Ramos (cell line): ENCODE measurements at regions not wholly inside any gene's neighbourhood (a gene's known extent, or its start where the extent isn't known, plus 50 kb on each side); places are given as distances from the start of the nearest gene placed in this dataset.

Experiments used
- in situ Hi-C: fragments of 300-500 bp; cut with MboI; formaldehyde crosslinking; loops from one replicate; pipeline ENCODE4 v1.14.3; 2022; ENCODE audit warnings: low sequenced_read_pairs; ENCODE audit not compliant: unreplicated experiment

DNA sequence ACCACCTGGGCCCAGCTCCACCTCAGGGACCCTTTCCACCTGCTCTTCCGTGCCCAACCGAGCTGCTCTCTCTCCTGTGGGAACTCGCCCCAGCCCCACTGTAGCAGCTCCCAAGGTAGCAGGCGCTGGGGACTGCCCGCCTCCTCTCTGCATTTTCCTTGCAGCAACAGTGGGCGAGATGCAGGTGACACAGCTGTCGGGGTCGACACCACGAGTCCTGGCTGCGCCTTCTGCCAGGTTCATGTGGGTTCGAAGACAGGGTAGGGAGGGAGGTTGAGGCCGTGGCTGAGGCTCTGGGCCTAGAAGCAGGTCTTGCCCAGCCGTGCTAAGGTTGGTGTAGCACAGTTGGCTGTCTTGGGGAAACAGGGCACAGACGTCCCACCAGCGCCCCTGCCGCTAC is 245.2 kb upstream of the FSTL5 start:
- in situ Hi-C loops: no loop called here

DNA sequence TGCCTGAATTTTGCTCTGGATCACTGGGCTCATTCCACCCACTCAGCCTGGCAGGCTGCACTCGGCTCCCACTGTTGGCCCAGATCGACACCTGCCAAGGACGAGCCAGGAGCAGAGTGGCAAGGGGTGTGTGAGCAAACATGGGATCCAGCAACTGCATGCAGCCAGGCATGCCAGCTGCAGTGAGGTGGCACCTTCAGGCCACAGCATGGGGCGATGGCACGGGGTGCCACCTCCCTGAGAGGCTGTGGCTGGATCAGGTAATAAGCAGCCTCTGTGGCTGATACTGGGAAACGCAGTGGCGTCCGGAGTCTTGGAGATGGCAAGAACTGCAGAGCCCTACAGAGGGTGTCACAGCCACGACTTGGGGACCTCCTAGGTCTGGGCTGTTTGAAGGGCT is 244.5 kb upstream of the FSTL5 start:
- in situ Hi-C loops: no loop called here

DNA sequence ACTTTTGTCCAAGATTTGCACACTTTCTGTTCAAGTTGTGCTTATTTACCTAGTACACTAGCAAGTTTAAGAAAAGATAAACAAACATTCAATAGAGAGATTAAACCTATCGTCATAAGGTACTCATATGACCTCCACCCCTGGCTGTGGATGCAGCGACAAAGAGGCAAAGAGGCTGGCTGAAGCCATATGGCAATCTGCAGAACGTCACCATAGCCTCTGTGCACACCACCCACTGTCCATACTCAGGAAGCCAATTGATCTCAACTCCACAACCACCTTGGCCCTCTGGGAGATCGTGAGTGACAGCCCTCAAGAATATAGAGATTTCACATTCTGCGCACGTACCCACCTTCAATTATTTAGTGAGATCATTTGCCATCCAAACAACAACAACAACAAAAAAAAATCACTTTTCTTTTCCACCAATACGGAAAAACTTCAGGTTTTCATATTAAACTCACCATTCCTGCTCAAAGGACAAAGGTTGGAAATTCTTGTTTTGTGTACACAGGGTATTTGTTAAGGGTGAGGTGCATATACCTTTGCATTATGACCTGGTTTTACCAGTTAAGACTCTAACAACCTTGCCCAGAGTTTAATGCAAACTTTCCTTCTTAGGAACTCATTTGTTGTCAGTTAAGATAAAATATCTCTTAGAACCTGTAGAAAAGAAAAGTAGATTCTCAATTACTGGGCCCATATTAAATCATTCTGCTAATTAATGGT is 243.0 kb upstream of the FSTL5 start:
- in situ Hi-C loops: no loop called here

DNA sequence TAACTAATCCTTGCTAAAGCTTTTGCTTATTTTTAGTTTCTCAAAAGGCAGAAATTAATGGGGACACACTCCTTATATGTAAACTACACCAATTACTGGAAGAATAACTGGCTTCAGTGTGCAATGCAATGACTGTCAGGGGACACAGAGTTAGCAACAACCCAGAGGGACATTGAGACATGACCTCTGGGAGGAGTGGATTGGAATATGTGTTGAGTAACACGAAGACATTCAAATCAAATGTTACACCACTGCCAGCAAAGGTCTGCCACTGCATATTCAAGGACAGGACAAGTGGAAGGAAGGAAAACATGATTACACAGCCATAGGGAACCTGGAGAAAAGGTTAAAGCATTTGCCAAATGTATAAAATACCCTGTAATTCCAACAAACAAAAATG is 240.1 kb upstream of the FSTL5 start:
- in situ Hi-C loops: no loop called here

DNA sequence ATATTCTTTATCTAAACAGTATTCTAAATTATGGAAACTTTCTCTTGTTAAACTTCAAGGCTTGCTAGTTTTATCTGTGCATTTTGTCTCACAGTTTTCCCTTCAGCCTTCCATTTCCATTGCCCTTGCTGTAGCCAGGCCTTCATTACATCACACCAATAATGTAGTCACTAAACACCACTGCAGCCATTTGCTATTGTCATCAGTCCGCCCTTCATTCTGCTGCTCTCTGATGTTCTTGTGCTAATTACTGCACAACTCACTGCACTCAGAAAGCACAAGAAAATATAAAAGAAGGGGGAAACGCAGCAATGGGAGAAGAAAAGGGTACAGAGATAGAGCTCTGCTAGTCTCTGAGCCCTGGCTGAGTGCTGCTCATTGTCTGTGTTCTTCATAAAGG is 239.6 kb upstream of the FSTL5 start:
- in situ Hi-C loops: no loop called here

DNA sequence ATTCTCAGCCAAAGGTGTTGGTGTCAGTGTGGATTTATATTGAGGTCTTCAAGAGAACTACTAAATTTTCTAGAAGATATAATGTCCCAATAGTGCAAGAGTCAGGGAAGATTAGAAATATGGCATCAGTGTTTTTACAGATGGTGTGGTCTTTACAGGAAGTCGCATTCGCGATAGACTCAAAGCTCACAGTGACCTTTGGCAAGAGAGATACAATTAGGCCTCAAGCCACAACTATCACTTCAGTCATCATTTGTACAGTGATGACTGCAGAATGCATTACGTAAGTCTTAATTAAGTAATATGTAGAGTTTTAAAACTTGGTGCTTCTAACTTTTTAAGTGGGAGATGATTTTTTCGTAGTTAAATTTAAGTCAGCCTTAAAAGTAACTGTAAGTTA is 237.2 kb upstream of the FSTL5 start:
- in situ Hi-C loops: no loop called here

DNA sequence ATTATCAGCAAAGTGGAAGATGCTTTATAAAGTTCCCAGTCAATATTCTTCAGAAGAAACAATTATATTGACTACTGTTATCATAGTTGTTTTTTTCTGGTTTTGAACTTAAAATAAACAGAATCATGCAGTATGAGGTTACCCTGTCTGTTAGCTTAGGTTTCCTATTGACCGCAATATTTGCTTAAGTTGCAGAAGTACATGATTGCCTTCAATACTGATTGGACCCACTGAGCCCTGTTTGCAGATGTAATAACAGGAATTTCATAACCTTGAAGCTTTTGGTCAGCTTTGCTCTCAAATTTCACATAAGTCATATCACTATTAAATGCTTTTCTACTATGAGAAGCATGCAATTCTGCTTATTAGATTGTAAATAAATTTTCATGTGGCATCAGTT is 229.1 kb upstream of the FSTL5 start:
- in situ Hi-C loops: no loop called here

DNA sequence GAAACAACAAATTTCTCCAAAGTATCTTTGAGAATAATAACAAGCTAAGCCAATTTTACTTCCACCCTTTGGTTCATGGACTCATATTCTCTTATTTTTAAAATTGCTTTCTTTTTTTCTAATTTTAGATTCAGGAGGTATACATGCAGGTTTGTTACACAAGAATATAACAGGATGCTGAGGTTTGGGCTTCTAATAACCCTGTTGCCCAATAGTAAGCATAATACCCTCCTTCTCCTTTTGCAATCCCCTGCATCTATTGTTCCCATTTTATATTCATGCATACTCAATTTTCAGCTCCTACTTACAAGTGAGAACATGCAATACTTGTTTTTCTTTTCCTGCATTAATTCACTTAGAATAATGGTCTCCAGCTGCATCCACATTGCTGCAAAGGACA is 202.3 kb upstream of the FSTL5 start:
- in situ Hi-C loops: no loop called here

DNA sequence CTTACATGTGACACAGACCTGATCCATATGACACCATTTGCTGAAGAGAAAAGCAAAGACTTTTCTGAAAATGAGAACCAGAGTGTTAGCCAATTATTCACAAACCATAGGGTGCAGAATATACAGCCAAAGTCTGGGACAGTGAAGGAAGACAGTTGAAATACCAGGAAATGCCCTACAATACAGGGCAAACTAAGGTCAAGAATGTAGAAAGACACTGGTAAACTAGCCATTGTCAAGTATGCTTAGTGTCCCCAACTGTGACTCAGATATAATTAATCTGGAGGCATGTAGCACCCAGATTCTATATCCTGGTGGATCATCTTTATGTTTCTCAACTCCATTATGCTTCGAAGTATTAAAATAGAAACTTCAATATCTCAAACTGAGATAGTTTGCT is 200.9 kb upstream of the FSTL5 start:
- in situ Hi-C loops: no loop called here

DNA sequence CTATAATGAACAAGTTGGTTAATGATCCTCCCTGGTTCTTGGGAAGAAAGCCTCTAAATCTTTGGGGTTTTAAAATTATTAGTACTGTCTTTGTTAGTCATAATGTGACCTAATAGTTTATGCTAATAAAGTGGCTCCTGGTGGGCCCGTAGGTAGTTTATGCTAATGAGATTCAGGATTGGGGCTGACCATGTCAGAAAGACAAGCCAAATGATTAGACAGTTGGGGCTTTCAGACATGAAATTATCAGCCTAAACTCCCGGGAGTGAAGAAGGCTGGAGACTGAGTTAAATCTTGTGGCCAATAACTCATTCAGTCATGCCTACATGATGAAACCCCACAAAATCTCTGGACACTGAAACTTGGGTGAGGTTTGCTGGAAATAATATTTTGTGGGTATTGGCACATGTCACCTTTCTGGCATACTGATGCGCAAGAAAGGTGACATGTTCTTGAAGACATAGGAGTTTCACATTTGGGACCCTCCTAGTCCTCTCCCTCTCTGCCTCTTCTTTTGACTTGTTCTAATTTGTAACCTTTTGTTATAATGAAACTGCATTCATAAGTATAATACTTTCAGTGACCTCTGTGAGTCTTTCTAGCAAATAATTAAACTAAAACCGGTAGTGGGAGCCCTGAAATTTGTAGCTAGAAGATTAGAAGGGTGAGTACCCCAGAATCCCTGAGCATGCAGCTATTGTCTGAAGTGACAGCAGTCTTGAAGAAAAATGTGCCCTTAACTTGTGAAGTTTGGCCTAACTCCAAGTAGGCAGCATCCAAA is 196.8 kb upstream of the FSTL5 start:
- in situ Hi-C loops: no loop called here

DNA sequence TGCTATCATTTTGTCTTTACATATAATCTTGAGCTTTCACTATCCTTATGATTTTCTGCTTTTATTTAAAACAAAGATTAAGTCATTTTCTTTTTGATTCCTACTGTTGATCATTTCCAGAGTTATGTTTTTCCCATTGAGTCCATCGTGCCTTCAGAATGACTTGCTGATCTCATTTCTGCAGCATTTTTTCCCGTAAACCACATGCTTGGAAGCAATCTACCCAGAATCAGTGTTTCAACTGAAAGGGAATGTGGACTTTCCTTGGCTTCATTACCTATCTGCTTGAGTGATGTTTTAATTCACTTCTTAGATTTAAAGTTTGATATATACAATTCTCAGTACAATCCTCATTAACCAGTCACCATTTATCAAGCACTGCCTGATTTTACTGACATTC is 192.4 kb upstream of the FSTL5 start:
- in situ Hi-C loops: no loop called here

DNA sequence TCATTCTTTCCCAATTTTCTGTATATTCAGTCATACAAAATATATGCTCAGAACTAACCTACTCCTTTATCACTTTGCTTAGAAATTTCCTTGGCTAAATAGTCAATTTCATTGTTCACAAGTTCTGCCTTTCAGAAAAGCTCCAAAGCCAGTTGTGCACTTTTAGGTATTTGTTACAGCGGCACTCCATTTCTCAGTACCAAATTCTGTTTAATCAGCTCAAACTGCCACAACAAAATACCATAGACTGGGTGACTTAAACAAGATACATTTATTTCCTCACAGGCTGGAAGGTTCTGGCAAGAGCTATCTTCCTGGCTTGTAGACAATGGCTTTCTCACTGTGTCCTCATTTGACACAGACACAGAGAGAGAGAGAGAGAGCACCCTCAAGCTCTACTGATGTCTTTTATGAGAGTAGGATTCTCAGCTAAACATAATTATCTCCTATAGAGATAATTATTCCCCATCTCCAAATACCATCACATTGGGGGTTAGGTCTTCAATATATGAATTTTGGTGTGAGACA is 188.8 kb upstream of the FSTL5 start:
- in situ Hi-C loops: no loop called here

DNA sequence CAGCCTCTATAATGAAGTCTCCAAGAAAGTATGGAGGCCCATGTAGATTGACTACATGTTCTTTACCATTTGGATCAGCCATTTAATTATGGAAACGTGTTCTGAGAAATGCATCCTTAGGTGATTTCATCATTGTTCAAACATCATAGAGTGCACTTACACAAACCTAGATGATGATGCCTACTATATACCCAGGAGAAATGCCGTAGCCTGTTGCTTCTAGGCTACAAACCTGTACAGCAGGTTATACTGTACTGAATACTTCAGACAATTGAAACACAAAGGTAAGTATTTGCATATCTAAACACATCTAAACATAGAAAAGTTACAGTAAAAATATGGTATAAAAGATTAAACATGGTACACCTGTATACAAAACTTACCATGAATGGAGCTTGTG is 186.5 kb upstream of the FSTL5 start:
- in situ Hi-C loops: no loop called here

DNA sequence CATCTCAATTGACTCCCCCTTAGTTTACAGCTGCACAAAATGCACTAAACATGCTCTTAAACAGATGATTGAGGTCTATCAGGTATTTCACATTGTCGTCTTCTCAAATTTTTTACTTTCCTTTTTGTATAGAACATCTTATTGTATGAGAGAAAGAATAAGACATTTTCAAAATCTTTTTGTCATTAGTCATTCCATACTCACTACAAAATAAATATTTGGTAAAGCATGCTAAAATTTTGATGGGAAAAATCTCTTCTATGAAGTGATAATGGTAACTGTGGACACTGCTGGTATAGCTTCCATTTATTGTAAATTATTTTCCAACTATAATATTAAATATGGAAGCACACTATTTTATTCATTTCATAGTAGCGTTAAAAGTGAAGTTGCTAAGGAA is 185.6 kb upstream of the FSTL5 start:
- in situ Hi-C loops: no loop called here

DNA sequence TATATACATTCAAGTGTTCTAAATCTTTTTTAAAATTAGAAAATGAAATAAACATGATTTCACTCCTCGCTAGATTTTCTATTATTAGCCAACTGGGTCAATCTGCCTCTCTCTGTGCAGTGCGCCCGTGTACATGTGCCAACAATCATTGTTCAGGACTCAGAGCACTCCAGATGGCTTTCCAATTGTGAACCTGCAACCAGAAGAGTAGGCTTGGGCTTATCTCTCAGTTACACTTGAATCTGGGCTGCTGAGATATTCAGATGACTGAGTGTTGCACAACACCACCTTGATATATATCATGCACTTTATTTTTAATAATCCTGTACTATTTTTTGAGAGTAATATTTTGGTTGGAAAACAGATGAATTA is 184.0 kb upstream of the FSTL5 start:
- in situ Hi-C loops: no loop called here

DNA sequence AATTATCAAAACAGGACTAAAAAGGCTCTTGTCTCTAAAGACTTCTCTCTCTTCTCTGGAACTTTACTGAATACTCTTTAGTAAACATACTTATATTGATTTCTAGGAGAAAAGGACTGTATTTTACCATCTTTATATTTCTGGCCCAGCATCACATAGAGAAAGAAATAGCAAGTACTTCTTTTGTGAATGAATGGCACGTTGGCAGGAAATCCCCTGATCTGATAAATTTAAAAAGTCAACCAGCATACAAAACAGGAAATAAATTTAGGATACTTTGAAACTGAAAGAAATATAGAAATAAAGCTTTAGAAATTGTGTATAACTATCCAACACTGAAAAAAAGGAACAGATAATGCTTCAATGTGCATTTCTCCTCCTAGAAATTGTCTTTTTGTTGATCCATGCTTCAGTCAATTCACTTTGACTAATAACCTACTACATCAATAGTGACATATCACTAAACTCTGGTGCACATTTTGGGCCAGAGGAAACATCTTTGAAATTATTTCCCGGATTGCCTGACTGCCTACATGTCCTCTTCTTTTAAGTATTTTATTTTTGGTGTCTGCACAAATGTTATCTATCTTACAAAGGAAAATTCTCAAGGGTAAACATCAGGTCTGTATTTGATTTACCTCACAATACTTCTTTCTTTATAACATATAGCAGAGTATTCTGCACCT is 183.5 kb upstream of the FSTL5 start:
- in situ Hi-C loops: no loop called here

DNA sequence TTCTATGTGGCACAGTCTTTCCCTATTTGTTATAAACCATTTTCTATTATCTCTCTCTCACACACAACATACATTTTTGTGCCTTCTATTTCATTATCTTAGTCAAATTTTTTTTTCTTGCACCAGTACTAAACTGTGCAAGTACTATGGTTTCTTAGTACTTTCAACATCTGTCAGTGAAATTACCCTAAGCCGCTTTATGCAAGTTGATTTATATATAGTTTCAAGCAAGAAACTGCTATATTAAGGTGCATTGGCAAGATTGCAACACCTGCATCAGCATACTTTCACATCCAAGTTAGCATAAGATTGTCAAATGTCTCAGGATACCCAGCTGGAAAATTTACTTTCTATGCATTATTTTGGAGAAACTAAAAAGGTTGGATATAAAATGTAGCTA is 180.2 kb upstream of the FSTL5 start:
- in situ Hi-C loops: no loop called here

DNA sequence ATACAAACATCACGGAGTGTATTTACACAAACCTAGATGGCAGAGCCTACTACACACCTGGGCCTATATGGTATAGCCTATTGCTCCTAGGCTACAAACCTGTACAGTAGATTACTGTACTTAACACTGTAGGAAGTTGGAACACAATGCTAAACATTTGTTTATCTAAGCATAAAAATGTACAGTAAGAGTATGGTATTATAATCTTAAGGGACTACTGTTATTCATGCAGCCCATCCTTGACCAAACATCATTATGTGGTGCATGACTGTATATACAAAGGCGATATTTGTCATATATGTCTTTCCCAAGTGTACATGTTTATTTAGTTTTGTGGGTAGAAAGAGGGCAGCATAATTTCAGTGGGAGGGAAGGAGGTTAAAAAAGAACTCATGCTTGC is 177.7 kb upstream of the FSTL5 start:
- in situ Hi-C loops: no loop called here

DNA sequence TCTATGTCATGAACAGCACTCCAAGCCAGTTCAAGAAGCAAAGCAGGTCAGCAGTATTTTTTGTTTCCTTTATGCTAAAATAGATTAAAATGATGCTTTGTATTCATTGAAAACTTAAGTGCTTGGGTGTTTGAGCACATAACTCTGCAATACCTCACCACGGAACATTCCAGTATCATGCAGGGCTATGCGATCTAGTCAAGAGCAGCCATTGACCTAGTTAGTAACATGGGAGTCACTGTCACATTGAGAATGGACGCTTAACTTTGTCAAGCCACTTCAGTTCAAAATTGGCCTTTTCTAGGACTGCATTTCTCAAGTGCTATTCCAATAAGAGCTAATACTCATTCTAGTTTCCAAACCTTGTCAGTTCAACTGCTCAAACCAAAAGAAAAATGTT is 160.1 kb upstream of the FSTL5 start:
- in situ Hi-C loops: no loop called here

DNA sequence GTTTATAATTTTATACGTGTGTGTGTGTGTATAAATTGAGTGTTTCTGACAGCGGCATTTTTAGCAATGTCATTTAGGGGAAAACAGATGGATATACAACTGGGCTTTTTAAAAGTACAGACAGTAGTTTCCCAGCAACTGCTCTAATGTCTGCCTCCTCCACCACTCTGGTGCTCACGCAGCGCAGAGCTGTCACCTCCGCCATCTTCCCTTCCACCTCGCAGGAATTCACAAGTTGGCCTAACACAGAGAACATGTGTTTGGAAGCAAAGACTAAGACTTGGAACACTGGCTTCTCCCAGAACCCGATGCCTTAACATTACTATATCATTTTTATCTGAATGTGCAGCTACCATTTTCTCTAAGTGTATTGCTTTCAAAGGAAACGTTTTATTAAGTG is 158.3 kb upstream of the FSTL5 start:
- in situ Hi-C loops: no loop called here

DNA sequence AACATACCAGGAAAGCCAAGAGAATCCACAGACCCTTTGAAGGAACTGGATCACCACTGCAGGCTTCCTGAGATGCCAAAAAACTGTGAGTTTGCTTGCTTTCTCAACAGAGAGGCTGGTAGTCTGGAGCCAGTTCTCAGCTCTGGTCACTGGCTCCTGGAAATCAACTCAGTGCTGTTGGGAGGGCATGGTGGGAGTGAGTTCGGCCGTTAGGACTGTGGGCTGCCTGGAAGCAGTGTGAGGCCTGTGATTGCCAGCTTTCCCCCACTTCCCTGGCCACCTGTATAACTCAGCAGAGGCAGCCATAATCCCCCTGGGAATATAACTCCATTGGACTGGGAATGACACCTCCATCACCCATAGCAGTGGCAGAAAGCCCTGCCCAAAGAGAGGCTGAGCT is 122.0 kb upstream of the FSTL5 start:
- in situ Hi-C loops: no loop called here
